Panc1 (cell line): ENCODE measurements at regions not wholly inside any gene's neighbourhood (a gene's known extent, or its start where the extent isn't known, plus 50 kb on each side); places are given as distances from the start of the nearest gene placed in this dataset.

Experiments
- ATAC-seq: fragments of 200-7000 bp; cut with Tn5 transposase; 2 replicates; pipeline ENCODE4 v1.9.1; 2020; ENCODE audit warnings: mild to moderate bottlenecking, moderate library complexity
- BruUV-seq: library from RNA; stranded (reverse); fragments of 400-500 nt; replicated peaks from 2 replicates; lab custom pipeline; 2021; lab: Mats Ljungman, UMichigan
- CTCF ChIA-PET: fragments of 300-600 bp; sonication (Branson Sonifier 250); formaldehyde crosslinking; loops from one replicate; lab custom pipeline; 2022; ENCODE audit warnings: antibody characterized with exemption; lab: Charles Lee
- POLR2A ChIA-PET: fragments of 300-600 bp; sonication (Branson Sonifier 250); formaldehyde crosslinking; loops from one replicate; lab custom pipeline; 2022; ENCODE audit warnings: antibody characterized with exemption; lab: Charles Lee
- DNase-seq: peaks from one replicate; pipeline ENCODE4 v3.0.0-alpha.2; 2010; ENCODE audit warnings: low read depth, low spot score
- H3K27ac ChIP-seq: 2 replicates; pipeline ENCODE4 v1.5.1; 2011; ENCODE audit warnings: mild to moderate bottlenecking, low read length, inconsistent platforms
- H3K27me3 ChIP-seq: fragments of 200-500 bp; sonication (Bioruptor generic); 2 replicates; pipeline ENCODE4 v1.6.0; 2014; ENCODE audit warnings: low read length, inconsistent platforms; ENCODE audit not compliant: control insufficient read depth, insufficient read depth
- H3K36me3 ChIP-seq: fragments of 200-500 bp; sonication (Bioruptor generic); 2 replicates; pipeline ENCODE4 v1.5.1; 2014; ENCODE audit warnings: inconsistent platforms, mild to moderate bottlenecking, low read length, moderate library complexity; ENCODE audit not compliant: control insufficient read depth, insufficient read depth
- H3K4me1 ChIP-seq: 2 replicates; pipeline ENCODE4 v1.5.1; 2011; ENCODE audit warnings: inconsistent platforms, mild to moderate bottlenecking, low read length, moderate library complexity; ENCODE audit not compliant: control insufficient read depth, insufficient read depth
- H3K4me3 ChIP-seq, 2 experiments: 2 replicates each; pipeline ENCODE4 v1.5.1; 2011 to 2012; ENCODE audit warnings: low read depth in 2 of 2, low read length in 2 of 2, mild to moderate bottlenecking in 2 of 2, inconsistent platforms in 1 of 2, moderate library complexity in 1 of 2
- H3K9me3 ChIP-seq: fragments of 200-500 bp; sonication (Bioruptor generic); 2 replicates; pipeline ENCODE4 v1.5.1; 2014; ENCODE audit warnings: low read depth, mild to moderate bottlenecking, inconsistent platforms, low read length, moderate library complexity; ENCODE audit not compliant: control insufficient read depth, insufficient read depth
- POLR2AphosphoS5 ChIP-seq: IDR thresholded peaks from 2 replicates; pipeline ENCODE4 v1.6.1; 2012; ENCODE audit warnings: mild to moderate bottlenecking, low read depth, low read length, moderate library complexity
- SIN3A ChIP-seq: IDR thresholded peaks from 2 replicates; pipeline ENCODE4 v1.6.1; 2012; ENCODE audit warnings: low read depth, mild to moderate bottlenecking, low read length, moderate library complexity, borderline replicate concordance; ENCODE audit not compliant: insufficient read depth
- TCF7L2 ChIP-seq: IDR thresholded peaks from 2 replicates; pipeline ENCODE4 v1.6.1; 2011; ENCODE audit warnings: mild to moderate bottlenecking, low read depth, low read length, inconsistent platforms
- in situ Hi-C: cut with HindIII; loops from 2 replicates; pipeline ENCODE4 v1.10.0; 2016; ENCODE audit warnings: low sequenced_read_pairs, low pct_unique_long_range_greater_than_20kb
- intact Hi-C: fragments of 100-400 bp; cut with micrococcal nuclease; formaldehyde crosslinking; loops from one replicate; pipeline ENCODE4 v1.10.0; 2022; ENCODE audit not compliant: unreplicated experiment
- TF ChIP-seq, protein P1 (sequence below): fragments of 450-650 bp; IDR thresholded peaks from 2 replicates; pipeline ENCODE4 v1.5.1; 2017; ENCODE audit warnings: mild to moderate bottlenecking
- TF ChIP-seq, protein P2 (sequence below), 2 experiments: IDR thresholded peaks; 2 replicates each; pipeline ENCODE4 v1.6.1; 2011 to 2012; ENCODE audit warnings: low read depth in 2 of 2, control low read depth in 1 of 2, low read length in 1 of 2, mild to moderate bottlenecking in 1 of 2, moderate library complexity in 1 of 2; ENCODE audit not compliant: insufficient read depth in 1 of 2

DNA sequence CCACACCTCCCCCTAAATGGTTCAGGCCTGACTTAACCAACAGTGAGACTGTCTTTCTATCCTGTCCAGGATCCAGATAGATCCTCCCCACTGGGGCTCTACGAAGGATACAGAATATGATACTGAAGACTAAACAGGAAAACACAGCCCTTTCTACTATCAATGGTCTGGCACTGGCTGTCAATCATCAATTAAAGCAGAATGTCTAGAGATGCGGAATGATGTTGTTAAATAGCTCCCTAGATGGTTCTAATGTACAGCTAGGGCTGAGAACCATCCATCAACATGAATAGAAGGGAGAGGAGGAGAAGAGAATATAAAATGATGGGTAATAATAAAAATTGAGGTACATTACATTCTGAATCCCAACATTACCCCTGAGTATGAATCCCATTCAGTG is 314.3 kb upstream of the CELF2 start:
- H3K4me3 ChIP-seq = no peak overlapping the region
- in situ Hi-C loops = no loop called here
- no peak for ATAC-seq
- no peak for TF ChIP-seq SIN3A
- TF ChIP-seq, protein P1, sequence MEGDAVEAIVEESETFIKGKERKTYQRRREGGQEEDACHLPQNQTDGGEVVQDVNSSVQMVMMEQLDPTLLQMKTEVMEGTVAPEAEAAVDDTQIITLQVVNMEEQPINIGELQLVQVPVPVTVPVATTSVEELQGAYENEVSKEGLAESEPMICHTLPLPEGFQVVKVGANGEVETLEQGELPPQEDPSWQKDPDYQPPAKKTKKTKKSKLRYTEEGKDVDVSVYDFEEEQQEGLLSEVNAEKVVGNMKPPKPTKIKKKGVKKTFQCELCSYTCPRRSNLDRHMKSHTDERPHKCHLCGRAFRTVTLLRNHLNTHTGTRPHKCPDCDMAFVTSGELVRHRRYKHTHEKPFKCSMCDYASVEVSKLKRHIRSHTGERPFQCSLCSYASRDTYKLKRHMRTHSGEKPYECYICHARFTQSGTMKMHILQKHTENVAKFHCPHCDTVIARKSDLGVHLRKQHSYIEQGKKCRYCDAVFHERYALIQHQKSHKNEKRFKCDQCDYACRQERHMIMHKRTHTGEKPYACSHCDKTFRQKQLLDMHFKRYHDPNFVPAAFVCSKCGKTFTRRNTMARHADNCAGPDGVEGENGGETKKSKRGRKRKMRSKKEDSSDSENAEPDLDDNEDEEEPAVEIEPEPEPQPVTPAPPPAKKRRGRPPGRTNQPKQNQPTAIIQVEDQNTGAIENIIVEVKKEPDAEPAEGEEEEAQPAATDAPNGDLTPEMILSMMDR = no peak
- TF ChIP-seq TCF7L2 = no peak
- no peaks in the 10 kb centered on the region for H3K36me3 ChIP-seq
- CTCF ChIA-PET = no interaction called here
- DNase-seq = no peak
- no TSS peak for BruUV-seq
- H3K4me1 ChIP-seq = no peaks in the 10 kb centered on the region
- H3K9me3 ChIP-seq = no peaks in the 10 kb centered on the region
- intact Hi-C loops = no loop called here
- no peak overlapping the region for H3K27ac ChIP-seq
- no peaks in the 10 kb centered on the region for H3K27me3 ChIP-seq
- POLR2A ChIA-PET = no interaction called here

DNA sequence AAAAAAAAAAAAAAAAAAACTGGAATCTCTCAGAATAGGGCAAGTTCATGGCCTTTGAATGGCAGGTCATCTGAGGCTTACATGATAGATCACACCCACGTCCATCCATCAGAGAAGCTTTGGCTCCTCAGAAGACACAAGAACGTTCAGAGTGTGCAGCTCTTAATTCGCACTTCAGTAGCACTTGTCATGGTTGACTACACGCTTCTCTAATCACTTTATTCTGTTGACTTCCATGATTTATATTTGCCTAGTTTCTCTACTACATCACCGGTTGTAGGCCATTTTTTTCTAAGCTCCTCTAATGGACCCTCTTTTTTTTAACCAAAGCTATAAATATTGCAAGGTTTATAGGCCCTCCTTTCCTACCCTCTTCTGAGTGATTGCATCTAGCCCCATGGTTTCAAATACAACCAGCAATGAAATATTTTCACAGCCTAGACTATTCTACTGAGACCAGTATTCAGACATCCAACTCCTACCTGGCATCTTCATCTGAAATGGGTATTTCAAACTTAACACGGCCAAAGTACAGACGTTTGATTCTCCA is 305.4 kb upstream of the CELF2 start:
- Histone ChIP-seq H3K9me3 (no peaks in the 10 kb centered on the region), H3K27me3 (no peaks in the 10 kb centered on the region), H3K36me3 (no peaks in the 10 kb centered on the region), H3K4me1 (no peaks in the 10 kb centered on the region), H3K4me3 (no peak overlapping the region), H3K27ac (no peak overlapping the region)
- TF ChIP-seq, protein P1 = no peak
- TF ChIP-seq SIN3A = no peak
- TF ChIP-seq, protein P2, sequence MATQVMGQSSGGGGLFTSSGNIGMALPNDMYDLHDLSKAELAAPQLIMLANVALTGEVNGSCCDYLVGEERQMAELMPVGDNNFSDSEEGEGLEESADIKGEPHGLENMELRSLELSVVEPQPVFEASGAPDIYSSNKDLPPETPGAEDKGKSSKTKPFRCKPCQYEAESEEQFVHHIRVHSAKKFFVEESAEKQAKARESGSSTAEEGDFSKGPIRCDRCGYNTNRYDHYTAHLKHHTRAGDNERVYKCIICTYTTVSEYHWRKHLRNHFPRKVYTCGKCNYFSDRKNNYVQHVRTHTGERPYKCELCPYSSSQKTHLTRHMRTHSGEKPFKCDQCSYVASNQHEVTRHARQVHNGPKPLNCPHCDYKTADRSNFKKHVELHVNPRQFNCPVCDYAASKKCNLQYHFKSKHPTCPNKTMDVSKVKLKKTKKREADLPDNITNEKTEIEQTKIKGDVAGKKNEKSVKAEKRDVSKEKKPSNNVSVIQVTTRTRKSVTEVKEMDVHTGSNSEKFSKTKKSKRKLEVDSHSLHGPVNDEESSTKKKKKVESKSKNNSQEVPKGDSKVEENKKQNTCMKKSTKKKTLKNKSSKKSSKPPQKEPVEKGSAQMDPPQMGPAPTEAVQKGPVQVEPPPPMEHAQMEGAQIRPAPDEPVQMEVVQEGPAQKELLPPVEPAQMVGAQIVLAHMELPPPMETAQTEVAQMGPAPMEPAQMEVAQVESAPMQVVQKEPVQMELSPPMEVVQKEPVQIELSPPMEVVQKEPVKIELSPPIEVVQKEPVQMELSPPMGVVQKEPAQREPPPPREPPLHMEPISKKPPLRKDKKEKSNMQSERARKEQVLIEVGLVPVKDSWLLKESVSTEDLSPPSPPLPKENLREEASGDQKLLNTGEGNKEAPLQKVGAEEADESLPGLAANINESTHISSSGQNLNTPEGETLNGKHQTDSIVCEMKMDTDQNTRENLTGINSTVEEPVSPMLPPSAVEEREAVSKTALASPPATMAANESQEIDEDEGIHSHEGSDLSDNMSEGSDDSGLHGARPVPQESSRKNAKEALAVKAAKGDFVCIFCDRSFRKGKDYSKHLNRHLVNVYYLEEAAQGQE (IDR thresholded peaks at IDR 0.05; ENCODE audit: insufficient read depth in 1 of 2, low read depth in 2 of 2, low read length in 1 of 2) = no peak
- no peak for TF ChIP-seq POLR2AphosphoS5
- no peak for TF ChIP-seq TCF7L2
- no TSS peak for BruUV-seq
- POLR2A ChIA-PET = no interaction called here
- CTCF ChIA-PET = no interaction called here
- in situ Hi-C loops (no loop called here), intact Hi-C loops (no loop called here)
- DNase-seq (no peak), ATAC-seq (no peak)
